ENCODE measurements at regions not wholly inside any gene's neighbourhood (a gene's known extent, or its start where the extent isn't known, plus 50 kb on each side); places are given as distances from the start of the nearest gene placed in this dataset.

GRCh38 chr14:40464531-40464930, 1032.3 kb upstream of the FBXO33 start:
- H3K9ac ChIP-seq: no peak overlapping the region
- no peak for DNase-seq
- H2AFZ ChIP-seq (ENCODE audit: low read depth): no peak overlapping the region
- no peaks in the 10 kb centered on the region for H3K79me2 ChIP-seq (ENCODE audit: insufficient read depth)
- no peak overlapping the region for H3K4me3 ChIP-seq (ENCODE audit: low read depth in 2 of 2, low read length in 1 of 2)
- no peaks in the 10 kb centered on the region for H3K36me3 ChIP-seq (replicated peaks in 1 of 2; ENCODE audit: control insufficient read depth in 1 of 2, insufficient read depth in 2 of 2, low read length in 1 of 2)
- no peak overlapping the region for H3K27ac ChIP-seq (ENCODE audit: low read depth in 2 of 2, low read length in 1 of 2)
- no peaks in the 10 kb centered on the region for H3K4me1 ChIP-seq (ENCODE audit: control insufficient read depth in 1 of 2, insufficient read depth in 2 of 2, low read depth in 1 of 2, low read length in 1 of 2)
- TF ChIP-seq EP300 (IDR thresholded peaks at IDR 0.05; ENCODE audit: borderline replicate concordance in 1 of 2, low read depth in 1 of 2, low read length in 1 of 2): no peak
- TF ChIP-seq FOSL2 (IDR thresholded peaks at IDR 0.05; ENCODE audit: borderline replicate concordance, low read depth): no peak
- TF ChIP-seq YY1 (IDR thresholded peaks at IDR 0.05; ENCODE audit: low read depth): no peak
- TF ChIP-seq RCOR1 (IDR thresholded peaks at IDR 0.05; ENCODE audit: low read length): no peak
- no peak for TF ChIP-seq PBX3 (IDR thresholded peaks at IDR 0.05)
- TF ChIP-seq MAX (IDR thresholded peaks at IDR 0.05; ENCODE audit: low read depth): no peak
- TF ChIP-seq MEF2A (IDR thresholded peaks at IDR 0.05; ENCODE audit: borderline replicate concordance, low read depth): no peak
- TF ChIP-seq TAF1 (IDR thresholded peaks at IDR 0.05; ENCODE audit: borderline replicate concordance, low read depth, low read length): no peak
- no peak for TF ChIP-seq MXI1 (IDR thresholded peaks at IDR 0.05; ENCODE audit: low read depth, low read length)
- TF ChIP-seq SMC3 (IDR thresholded peaks at IDR 0.05; ENCODE audit: low read depth, low read length): no peak
- TF ChIP-seq RXRA (IDR thresholded peaks at IDR 0.05; ENCODE audit: borderline replicate concordance, low read depth): no peak
- no peak for TF ChIP-seq RAD21 (IDR thresholded peaks at IDR 0.05; ENCODE audit: low read length)
- no peak for TF ChIP-seq REST (IDR thresholded peaks at IDR 0.05; ENCODE audit: low read depth, low read length)
- no peak for TF ChIP-seq SIN3A (IDR thresholded peaks at IDR 0.05; ENCODE audit: borderline replicate concordance, low read depth, low read length)
- H4K20me1 ChIP-seq (ENCODE audit: insufficient read depth): no peaks in the 10 kb centered on the region
- WGBS (ENCODE audit: low lambda C conversion rate): 14% methylated on average over 2 of the region's 2 CpGs
- H3K9me2 ChIP-seq: no peaks in the 10 kb centered on the region
- H3K27me3 ChIP-seq (ENCODE audit: insufficient read depth): no peaks in the 10 kb centered on the region
- ChIA-PET CTCF (no interaction called here), POLR2A (no interaction called here)
- H3F3A ChIP-seq (replicated peaks; ENCODE audit: insufficient read depth): no peaks in the 10 kb centered on the region
- no peak overlapping the region for H3K4me2 ChIP-seq
- H3K9me3 ChIP-seq: no peaks in the 10 kb centered on the region

- no peaks in the 10 kb centered on the region for H3K4me1 ChIP-seq (ENCODE audit: control insufficient read depth in 1 of 2, insufficient read depth in 2 of 2, low read depth in 1 of 2, low read length in 1 of 2)
- H3K36me3 ChIP-seq (replicated peaks in 1 of 2; ENCODE audit: control insufficient read depth in 1 of 2, insufficient read depth in 2 of 2, low read length in 1 of 2): no peaks in the 10 kb centered on the region
- no peak overlapping the region for H3K27ac ChIP-seq (ENCODE audit: low read depth in 2 of 2, low read length in 1 of 2)
- no peaks in the 10 kb centered on the region for H4K20me1 ChIP-seq (ENCODE audit: insufficient read depth)
- CTCF ChIA-PET: no interaction called here
- no peaks in the 10 kb centered on the region for H3F3A ChIP-seq (replicated peaks; ENCODE audit: insufficient read depth)
- H3K9ac ChIP-seq: no peak overlapping the region
- H2AFZ ChIP-seq (ENCODE audit: low read depth): no peak overlapping the region
- DNase-seq: no peak
- 0% methylated on average over 2 of the region's 6 CpGs for WGBS (ENCODE audit: low lambda C conversion rate)
- no peaks in the 10 kb centered on the region for H3K9me2 ChIP-seq
- no peaks in the 10 kb centered on the region for H3K79me2 ChIP-seq (ENCODE audit: insufficient read depth)
- POLR2A ChIA-PET: no interaction called here
- no peak overlapping the region for H3K4me2 ChIP-seq
- no peaks in the 10 kb centered on the region for H3K9me3 ChIP-seq
- H3K4me3 ChIP-seq (ENCODE audit: low read depth in 2 of 2, low read length in 1 of 2): no peak overlapping the region
- H3K27me3 ChIP-seq (ENCODE audit: insufficient read depth): no peaks in the 10 kb centered on the region
- no peak for TF ChIP-seq FOXJ3 (CRISPR knock-in tag; IDR thresholded peaks at IDR 0.05)
- TF ChIP-seq, protein P1, sequence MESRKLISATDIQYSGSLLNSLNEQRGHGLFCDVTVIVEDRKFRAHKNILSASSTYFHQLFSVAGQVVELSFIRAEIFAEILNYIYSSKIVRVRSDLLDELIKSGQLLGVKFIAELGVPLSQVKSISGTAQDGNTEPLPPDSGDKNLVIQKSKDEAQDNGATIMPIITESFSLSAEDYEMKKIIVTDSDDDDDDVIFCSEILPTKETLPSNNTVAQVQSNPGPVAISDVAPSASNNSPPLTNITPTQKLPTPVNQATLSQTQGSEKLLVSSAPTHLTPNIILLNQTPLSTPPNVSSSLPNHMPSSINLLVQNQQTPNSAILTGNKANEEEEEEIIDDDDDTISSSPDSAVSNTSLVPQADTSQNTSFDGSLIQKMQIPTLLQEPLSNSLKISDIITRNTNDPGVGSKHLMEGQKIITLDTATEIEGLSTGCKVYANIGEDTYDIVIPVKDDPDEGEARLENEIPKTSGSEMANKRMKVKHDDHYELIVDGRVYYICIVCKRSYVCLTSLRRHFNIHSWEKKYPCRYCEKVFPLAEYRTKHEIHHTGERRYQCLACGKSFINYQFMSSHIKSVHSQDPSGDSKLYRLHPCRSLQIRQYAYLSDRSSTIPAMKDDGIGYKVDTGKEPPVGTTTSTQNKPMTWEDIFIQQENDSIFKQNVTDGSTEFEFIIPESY (IDR thresholded peaks at IDR 0.05; ENCODE audit: borderline replicate concordance, low read depth): no peak
- TF ChIP-seq SMC3 (IDR thresholded peaks at IDR 0.05; ENCODE audit: low read depth, low read length): no peak
- TF ChIP-seq SIN3A (IDR thresholded peaks at IDR 0.05; ENCODE audit: borderline replicate concordance, low read depth, low read length): no peak
- TF ChIP-seq NRF1 (IDR thresholded peaks at IDR 0.05; ENCODE audit: low read depth, low read length): no peak
- no peak for TF ChIP-seq YY1 (IDR thresholded peaks at IDR 0.05; ENCODE audit: low read depth)
- no peak for TF ChIP-seq POLR2AphosphoS5 (IDR thresholded peaks at IDR 0.05; ENCODE audit: low read depth, low read length)
- TF ChIP-seq RCOR1 (IDR thresholded peaks at IDR 0.05; ENCODE audit: low read length): no peak
- TF ChIP-seq MEF2A (IDR thresholded peaks at IDR 0.05; ENCODE audit: borderline replicate concordance, low read depth): no peak
- no peak for TF ChIP-seq RFX5 (IDR thresholded peaks at IDR 0.05; ENCODE audit: low read length)
- no peak for TF ChIP-seq JUND (IDR thresholded peaks at IDR 0.05)
- TF ChIP-seq GATA2 (CRISPR knock-in tag; IDR thresholded peaks at IDR 0.05): no peak
- TF ChIP-seq, protein P2, sequence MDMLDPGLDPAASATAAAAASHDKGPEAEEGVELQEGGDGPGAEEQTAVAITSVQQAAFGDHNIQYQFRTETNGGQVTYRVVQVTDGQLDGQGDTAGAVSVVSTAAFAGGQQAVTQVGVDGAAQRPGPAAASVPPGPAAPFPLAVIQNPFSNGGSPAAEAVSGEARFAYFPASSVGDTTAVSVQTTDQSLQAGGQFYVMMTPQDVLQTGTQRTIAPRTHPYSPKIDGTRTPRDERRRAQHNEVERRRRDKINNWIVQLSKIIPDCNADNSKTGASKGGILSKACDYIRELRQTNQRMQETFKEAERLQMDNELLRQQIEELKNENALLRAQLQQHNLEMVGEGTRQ (IDR thresholded peaks at IDR 0.05; ENCODE audit: borderline replicate concordance, low read depth, low read length): no peak
- TF ChIP-seq MXI1 (IDR thresholded peaks at IDR 0.05; ENCODE audit: low read depth, low read length): no peak
Observed at GRCh38 chr14:40463886-40464285, 1031.7 kb upstream of the FBXO33 start.
